ENCODE measurements at regions not wholly inside any gene's neighbourhood (a gene's known extent, or its start where the extent isn't known, plus 50 kb on each side); places are given as distances from the start of the nearest gene placed in this dataset.
"Not testable (repeated sequence)": the region's sequence is repeated elsewhere in the genome, so short reads cannot be mapped to it uniquely, and the experiment has no call there.

GRCh38 chr7:66537380-66537779, 91.3 kb upstream of the KCTD7 start:
- no peak for DNase-seq (ENCODE audit: low read depth in 2 of 2)

- no peak for DNase-seq (ENCODE audit: low read depth in 2 of 2)
These were observed 90.8 kb upstream of the KCTD7 start for GRCh38 chr7:66537876-66538275.

GRCh38 chr7:66539264-66539623, 89.4 kb upstream of the KCTD7 start:
- no peak for DNase-seq (ENCODE audit: low read depth in 2 of 2)

- no peak for DNase-seq (ENCODE audit: low read depth in 2 of 2)
These were observed 88.7 kb upstream of the KCTD7 start for GRCh38 chr7:66539902-66540375.

- no peak for DNase-seq (ENCODE audit: low read depth in 2 of 2)
These were observed 86.6 kb upstream of the KCTD7 start for GRCh38 chr7:66542049-66542448.

- DNase-seq (ENCODE audit: low read depth in 2 of 2) = no peak
These were observed 86.0 kb upstream of the KCTD7 start for GRCh38 chr7:66542528-66543269.

GRCh38 chr7:66549466-66549865, 79.2 kb upstream of the KCTD7 start:
- DNase-seq (ENCODE audit: low read depth in 2 of 2) = no peak

GRCh38 chr7:66553001-66553400, 75.7 kb upstream of the KCTD7 start:
- DNase-seq (ENCODE audit: low read depth in 2 of 2) = no peak

GRCh38 chr7:66553675-66554074, 75.0 kb upstream of the KCTD7 start:
- not testable (repeated sequence) for DNase-seq (ENCODE audit: low read depth in 2 of 2)

- not testable (repeated sequence) for DNase-seq (ENCODE audit: low read depth in 2 of 2)
These were observed 74.4 kb upstream of the KCTD7 start for GRCh38 chr7:66554291-66554690.

GRCh38 chr7:66554842-66555430, 73.7 kb upstream of the KCTD7 start:
- not testable (repeated sequence) for DNase-seq (ENCODE audit: low read depth in 2 of 2)

GRCh38 chr7:66556177-66556548, 72.5 kb upstream of the KCTD7 start:
- no peak for DNase-seq (ENCODE audit: low read depth in 2 of 2)

- DNase-seq (ENCODE audit: low read depth in 2 of 2) = no peak
These were observed 72.0 kb upstream of the KCTD7 start for GRCh38 chr7:66556549-66557213.

GRCh38 chr7:66557214-66558200, 71.2 kb upstream of the KCTD7 start:
- peak; percentile 27 to 55 for DNase-seq (ENCODE audit: low read depth in 2 of 2)

GRCh38 chr7:66558201-66558641, 70.5 kb upstream of the KCTD7 start:
- DNase-seq (ENCODE audit: low read depth in 2 of 2) = no peak

GRCh38 chr7:66558660-66559465, 69.8 kb upstream of the KCTD7 start:
- DNase-seq (ENCODE audit: low read depth in 2 of 2) = no peak

GRCh38 chr7:66564045-66564444, 64.6 kb upstream of the KCTD7 start:
- no peak for DNase-seq (ENCODE audit: low read depth in 2 of 2)

- DNase-seq (ENCODE audit: low read depth in 2 of 2) = not testable (repeated sequence)
These were observed 58.5 kb upstream of the KCTD7 start for GRCh38 chr7:66570179-66570578.

GRCh38 chr7:66571568-66571967, 57.1 kb upstream of the KCTD7 start:
- no peak for DNase-seq (ENCODE audit: low read depth in 2 of 2)

- DNase-seq (ENCODE audit: low read depth in 2 of 2) = not testable (repeated sequence)
These were observed 54.7 kb upstream of the KCTD7 start for GRCh38 chr7:66573782-66574495.

All from stimulated activated CD8-positive, alpha-beta memory T cell treated with anti-CD3 and anti-CD28 coated beads, Interleukin-2, amount 100 ng/mL, for 1 hour (primary cell).